ENCODE measurements at regions not wholly inside any gene's neighbourhood (a gene's known extent, or its start where the extent isn't known, plus 50 kb on each side); places are given as distances from the start of the nearest gene placed in this dataset.

DNA sequence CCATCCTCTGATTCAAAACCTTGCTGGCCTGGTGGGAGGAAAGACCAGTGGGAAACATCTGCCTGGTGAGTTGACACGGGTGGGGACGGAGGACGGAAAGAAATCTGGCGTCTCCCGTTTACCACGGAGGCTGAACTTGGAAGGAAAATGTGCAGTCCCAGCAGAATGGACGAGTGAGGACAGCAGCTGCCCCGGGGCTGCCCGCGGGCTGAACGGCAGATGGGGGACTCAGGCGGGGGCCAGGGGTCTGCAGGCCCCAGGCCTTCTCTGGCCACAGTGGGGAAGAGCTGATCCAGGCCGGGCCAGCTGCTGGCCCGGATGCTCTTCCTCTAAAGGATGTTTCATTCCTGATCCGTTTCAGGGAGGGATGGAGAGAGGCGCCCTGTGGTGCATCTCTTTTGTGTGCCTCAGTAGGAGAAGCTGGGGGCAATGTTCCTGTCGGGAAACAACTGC, 147.5 kb upstream of the CHST15 start:
- Histone ChIP-seq H3K36me3 (ENCODE audit: control insufficient read depth, insufficient read depth, low read length) (no peaks in the 10 kb centered on the region), H2AK9ac (replicated peaks; ENCODE audit: low read depth, low read length, poor library complexity) (no peak overlapping the region), H3K18ac (ENCODE audit: low read depth, low read length) (no peak overlapping the region), H3K4ac (ENCODE audit: low read depth, low read length) (no peak overlapping the region), H3K27me3 (ENCODE audit: control insufficient read depth, insufficient read depth, low read length) (no peaks in the 10 kb centered on the region), H3K27ac (ENCODE audit: insufficient read depth, low read length) (no peak overlapping the region), H3K4me1 (ENCODE audit: control insufficient read depth, insufficient read depth, low read length) (no peaks in the 10 kb centered on the region), H3K23ac (ENCODE audit: low read depth, low read length) (no peak overlapping the region), H3K4me2 (ENCODE audit: low read depth, low read length) (no peak overlapping the region), H3K56ac (ENCODE audit: extremely low read depth, insufficient read depth, low read length) (no peak overlapping the region), H2AK5ac (ENCODE audit: low read depth, low read length) (no peak overlapping the region), H3K4me3 (ENCODE audit: insufficient read depth, low read depth, low read length) (no peak overlapping the region), H4K20me1 (ENCODE audit: insufficient read depth, low read length) (no peaks in the 10 kb centered on the region), H2AFZ (replicated peaks; ENCODE audit: low read length, poor library complexity) (no peak overlapping the region), H2BK20ac (ENCODE audit: low read depth, low read length) (no peak overlapping the region), H3K9me3 (ENCODE audit: control insufficient read depth, insufficient read depth, low read length) (peaks cover 23% of the 10 kb centered on the region), H4K8ac (ENCODE audit: low read depth in 2 of 2, low read length in 2 of 2) (no peak overlapping the region), H2BK120ac (ENCODE audit: low read depth, low read length) (no peak overlapping the region), H4K91ac (ENCODE audit: insufficient read depth, low read depth, low read length) (no peak overlapping the region), H3K79me1 (ENCODE audit: low read depth in 1 of 2, low read length in 2 of 2) (no peaks in the 10 kb centered on the region), H3K14ac (replicated peaks; ENCODE audit: low read depth, low read length) (no peak overlapping the region), H3K9ac (ENCODE audit: low read depth, low read length) (no peak overlapping the region), H2BK15ac (ENCODE audit: low read depth, low read length) (no peak overlapping the region), H3K9me1 (ENCODE audit: insufficient read depth, low read length) (no peaks in the 10 kb centered on the region), H4K5ac (ENCODE audit: low read depth, low read length) (no peak overlapping the region), H2BK5ac (ENCODE audit: low read depth, low read length, poor library complexity, severe bottlenecking) (no peak overlapping the region)
- ChIA-PET POLR2A (ENCODE audit: unreplicated experiment) (no interaction called here), CTCF (no interaction called here)
- DNase-seq (no peak), ATAC-seq (ENCODE audit: low read depth) (no peak)
- TF ChIP-seq RAD21 (IDR thresholded peaks at IDR 0.05; ENCODE audit: low read length) (no peak), FOS (IDR thresholded peaks at IDR 0.05; ENCODE audit: low read depth, low read length) (no peak), RCOR1 (IDR thresholded peaks at IDR 0.05; ENCODE audit: insufficient replicate concordance, low read length) (no peak), SMC3 (IDR thresholded peaks at IDR 0.05; ENCODE audit: low read depth, low read length) (no peak), BHLHE40 (IDR thresholded peaks at IDR 0.05; ENCODE audit: low read depth, low read length) (no peak), CEBPB (IDR thresholded peaks at IDR 0.05; ENCODE audit: low read depth, low read length) (no peak), CHD1 (IDR thresholded peaks at IDR 0.05; ENCODE audit: low read depth, low read length) (no peak), MAFK (IDR thresholded peaks at IDR 0.05; ENCODE audit: low read depth, low read length) (no peak)
- TF ChIP-seq, protein P1, sequence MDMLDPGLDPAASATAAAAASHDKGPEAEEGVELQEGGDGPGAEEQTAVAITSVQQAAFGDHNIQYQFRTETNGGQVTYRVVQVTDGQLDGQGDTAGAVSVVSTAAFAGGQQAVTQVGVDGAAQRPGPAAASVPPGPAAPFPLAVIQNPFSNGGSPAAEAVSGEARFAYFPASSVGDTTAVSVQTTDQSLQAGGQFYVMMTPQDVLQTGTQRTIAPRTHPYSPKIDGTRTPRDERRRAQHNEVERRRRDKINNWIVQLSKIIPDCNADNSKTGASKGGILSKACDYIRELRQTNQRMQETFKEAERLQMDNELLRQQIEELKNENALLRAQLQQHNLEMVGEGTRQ (IDR thresholded peaks at IDR 0.05; ENCODE audit: low read depth, low read length), result no peak
- TF ChIP-seq, protein P2, sequence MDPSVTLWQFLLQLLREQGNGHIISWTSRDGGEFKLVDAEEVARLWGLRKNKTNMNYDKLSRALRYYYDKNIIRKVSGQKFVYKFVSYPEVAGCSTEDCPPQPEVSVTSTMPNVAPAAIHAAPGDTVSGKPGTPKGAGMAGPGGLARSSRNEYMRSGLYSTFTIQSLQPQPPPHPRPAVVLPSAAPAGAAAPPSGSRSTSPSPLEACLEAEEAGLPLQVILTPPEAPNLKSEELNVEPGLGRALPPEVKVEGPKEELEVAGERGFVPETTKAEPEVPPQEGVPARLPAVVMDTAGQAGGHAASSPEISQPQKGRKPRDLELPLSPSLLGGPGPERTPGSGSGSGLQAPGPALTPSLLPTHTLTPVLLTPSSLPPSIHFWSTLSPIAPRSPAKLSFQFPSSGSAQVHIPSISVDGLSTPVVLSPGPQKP (IDR thresholded peaks at IDR 0.05; ENCODE audit: borderline replicate concordance, low read depth, low read length), result no peak
- dilution Hi-C loops (cut with HindIII; ENCODE audit: low sequenced_read_pairs, unreplicated experiment), result no loop called here
- intact Hi-C loops (cut with micrococcal nuclease), result no loop called here
- no TSS peak for BruUV-seq (replicated peaks)
- WGBS, 2 experiments (ENCODE audit: extremely low coverage in 2 of 2, insufficient read length in 1 of 2), result 40% methylated on average over 1 of the region's 17 CpGs; no CpG with 5 or more reads in 1 of the 2 experiments
- in situ Hi-C loops (cut with MboI; ENCODE audit: low sequenced_read_pairs), result no loop called here
